BLaER1 (cell line): ENCODE measurements at regions not wholly inside any gene's neighbourhood (a gene's known extent, or its start where the extent isn't known, plus 50 kb on each side); places are given as distances from the start of the nearest gene placed in this dataset.

Source experiments
- H3K27ac ChIP-seq: shearing (Covaris generic); formaldehyde crosslinking; 2 replicates; pipeline ENCODE4 v1.8.1; 2022
- H3K27me3 ChIP-seq: shearing (Covaris generic); formaldehyde crosslinking; 2 replicates; pipeline ENCODE4 v1.8.1; 2022
- H3K36me3 ChIP-seq: shearing (Covaris generic); formaldehyde crosslinking; 2 replicates; pipeline ENCODE4 v1.8.1; 2022
- H3K4me1 ChIP-seq: shearing (Covaris generic); formaldehyde crosslinking; 2 replicates; pipeline ENCODE4 v1.8.1; 2022
- H3K4me2 ChIP-seq: shearing (Covaris generic); formaldehyde crosslinking; 2 replicates; pipeline ENCODE4 v1.8.1; 2022
- H3K4me3 ChIP-seq: shearing (Covaris generic); formaldehyde crosslinking; 2 replicates; pipeline ENCODE4 v1.8.1; 2022
- H3K9ac ChIP-seq: shearing (Covaris generic); formaldehyde crosslinking; 2 replicates; pipeline ENCODE4 v1.8.1; 2022
- H3K9me3 ChIP-seq: shearing (Covaris generic); formaldehyde crosslinking; 2 replicates; pipeline ENCODE4 v1.8.1; 2022
- H4K20me1 ChIP-seq: shearing (Covaris generic); formaldehyde crosslinking; 2 replicates; pipeline ENCODE4 v1.8.1; 2022
- Cebpa-rat ChIP-seq: shearing (Covaris generic); IDR thresholded peaks from 2 replicates; pipeline ENCODE4 v1.8.1; 2022

DNA sequence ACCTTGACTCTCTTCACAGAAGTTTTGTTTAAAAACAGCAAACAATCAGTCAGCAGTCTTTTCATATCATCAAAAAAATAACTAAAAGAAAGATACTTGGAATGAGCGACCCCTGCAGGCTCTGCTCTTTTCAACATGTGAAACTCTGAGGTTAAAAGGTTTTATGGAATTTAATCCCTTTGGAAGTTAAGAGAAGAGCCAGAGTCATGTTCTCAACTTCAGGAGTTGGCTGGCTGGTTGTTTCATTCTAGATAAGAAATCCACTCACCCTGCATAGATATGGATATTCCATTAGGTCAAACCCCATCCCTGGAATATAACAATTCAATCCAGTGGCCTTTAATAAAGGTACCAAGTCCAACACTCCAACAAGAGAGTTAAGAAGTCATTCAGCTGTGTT lies 115.6 kb upstream of the RMDN2 start:
- H3K4me2 ChIP-seq: no peak overlapping the region
- no peaks in the 10 kb centered on the region for H3K36me3 ChIP-seq
- TF ChIP-seq Cebpa-rat: no peak
- no peaks in the 10 kb centered on the region for H3K27me3 ChIP-seq
- no peak overlapping the region for H3K9ac ChIP-seq
- no peak overlapping the region for H3K27ac ChIP-seq
- no peaks in the 10 kb centered on the region for H3K4me1 ChIP-seq
- H4K20me1 ChIP-seq: no peaks in the 10 kb centered on the region
- peaks cover 27% of the 10 kb centered on the region for H3K9me3 ChIP-seq
- H3K4me3 ChIP-seq: no peak overlapping the region

DNA sequence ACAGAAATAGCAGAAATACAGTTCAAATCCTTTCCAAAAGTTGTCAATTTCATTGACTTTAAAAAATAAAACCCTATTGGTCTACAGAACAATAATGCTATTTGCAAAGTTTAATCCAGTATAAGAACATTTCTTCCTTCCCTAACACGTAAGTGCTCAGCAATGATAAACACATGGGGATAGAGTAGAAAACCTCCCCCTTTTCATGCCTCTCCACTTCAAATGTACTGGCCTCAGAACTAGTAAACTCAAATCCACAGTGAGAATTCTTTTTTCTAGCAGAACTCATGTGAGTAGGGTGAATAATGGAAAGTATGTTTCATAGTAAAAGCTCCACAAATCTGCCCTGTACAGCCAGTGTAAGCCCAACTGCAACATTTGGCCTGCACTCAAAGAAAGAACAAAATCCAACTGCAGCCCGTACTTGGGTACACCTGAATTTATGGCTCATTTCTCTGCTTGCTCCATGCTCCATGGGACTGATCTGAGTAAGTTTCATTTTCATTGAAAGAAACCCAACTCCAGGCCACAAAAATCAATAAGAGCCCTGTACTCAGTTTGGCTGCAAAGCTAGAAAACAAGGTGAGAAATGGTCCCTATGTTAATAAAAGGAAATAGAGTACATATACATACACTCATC lies 115.0 kb upstream of the RMDN2 start:
- H3K4me3 ChIP-seq: no peak overlapping the region
- no peak overlapping the region for H3K4me2 ChIP-seq
- H3K4me1 ChIP-seq: no peaks in the 10 kb centered on the region
- no peak overlapping the region for H3K27ac ChIP-seq
- no peak overlapping the region for H3K9ac ChIP-seq
- no peaks in the 10 kb centered on the region for H3K27me3 ChIP-seq
- H4K20me1 ChIP-seq: no peaks in the 10 kb centered on the region
- no peak for TF ChIP-seq Cebpa-rat
- H3K9me3 ChIP-seq: peaks cover 27% of the 10 kb centered on the region
- H3K36me3 ChIP-seq: no peaks in the 10 kb centered on the region

GRCh38 chr2:37812414-37812813 lies 112.7 kb upstream of the RMDN2 start:
- Histone ChIP-seq H3K9me3 (peaks cover 24% of the 10 kb centered on the region), H3K27me3 (no peaks in the 10 kb centered on the region), H4K20me1 (no peaks in the 10 kb centered on the region), H3K27ac (no peak overlapping the region), H3K4me2 (no peak overlapping the region), H3K9ac (no peak overlapping the region), H3K4me1 (peaks cover 10% of the 10 kb centered on the region), H3K4me3 (no peak overlapping the region), H3K36me3 (no peaks in the 10 kb centered on the region)
- no peak for TF ChIP-seq Cebpa-rat

GRCh38 chr2:37812941-37813730 lies 112.0 kb upstream of the RMDN2 start:
- Histone ChIP-seq H3K9ac (no peak overlapping the region), H4K20me1 (no peaks in the 10 kb centered on the region), H3K4me2 (no peak overlapping the region), H3K27me3 (no peaks in the 10 kb centered on the region), H3K27ac (no peak overlapping the region), H3K36me3 (no peaks in the 10 kb centered on the region), H3K9me3 (peaks cover 19% of the 10 kb centered on the region), H3K4me3 (no peak overlapping the region), H3K4me1 (peaks cover 15% of the 10 kb centered on the region)
- TF ChIP-seq Cebpa-rat: no peak

GRCh38 chr2:37816036-37816435 lies 109.1 kb upstream of the RMDN2 start:
- H3K27me3 ChIP-seq: no peaks in the 10 kb centered on the region
- H4K20me1 ChIP-seq: no peaks in the 10 kb centered on the region
- no peaks in the 10 kb centered on the region for H3K36me3 ChIP-seq
- peaks cover 22% of the 10 kb centered on the region for H3K9me3 ChIP-seq
- H3K4me1 ChIP-seq: peaks cover 15% of the 10 kb centered on the region
- no peak overlapping the region for H3K9ac ChIP-seq
- no peak for TF ChIP-seq Cebpa-rat
- no peak overlapping the region for H3K27ac ChIP-seq
- no peak overlapping the region for H3K4me2 ChIP-seq
- H3K4me3 ChIP-seq: no peak overlapping the region

DNA sequence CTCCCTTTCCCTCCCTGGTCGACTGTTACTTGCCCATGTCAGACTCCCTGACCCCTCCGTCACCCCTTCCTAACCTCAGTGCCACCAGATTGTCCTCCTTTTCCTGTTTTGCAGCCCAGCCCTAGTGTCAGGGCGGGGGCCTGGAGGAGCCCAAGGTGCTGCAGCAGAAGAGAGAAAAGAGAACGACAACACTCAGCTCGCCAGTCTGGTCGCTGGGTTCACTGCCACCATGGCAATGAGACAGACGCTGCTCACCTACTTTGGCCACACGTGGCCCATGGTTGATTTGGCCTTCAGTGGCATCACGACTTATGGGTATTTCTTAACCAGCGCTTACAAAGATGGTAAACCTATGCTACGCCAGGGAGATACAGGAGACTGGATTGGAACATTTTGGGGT lies 108.4 kb upstream of the RMDN2 start:
- Histone ChIP-seq H3K4me3 (no peak overlapping the region), H4K20me1 (no peaks in the 10 kb centered on the region), H3K27me3 (no peaks in the 10 kb centered on the region), H3K9me3 (peaks cover 29% of the 10 kb centered on the region), H3K4me2 (peak overlapping the region; percentile 47), H3K36me3 (no peaks in the 10 kb centered on the region), H3K9ac (no peak overlapping the region), H3K4me1 (peaks cover 15% of the 10 kb centered on the region), H3K27ac (no peak overlapping the region)
- no peak for TF ChIP-seq Cebpa-rat

DNA sequence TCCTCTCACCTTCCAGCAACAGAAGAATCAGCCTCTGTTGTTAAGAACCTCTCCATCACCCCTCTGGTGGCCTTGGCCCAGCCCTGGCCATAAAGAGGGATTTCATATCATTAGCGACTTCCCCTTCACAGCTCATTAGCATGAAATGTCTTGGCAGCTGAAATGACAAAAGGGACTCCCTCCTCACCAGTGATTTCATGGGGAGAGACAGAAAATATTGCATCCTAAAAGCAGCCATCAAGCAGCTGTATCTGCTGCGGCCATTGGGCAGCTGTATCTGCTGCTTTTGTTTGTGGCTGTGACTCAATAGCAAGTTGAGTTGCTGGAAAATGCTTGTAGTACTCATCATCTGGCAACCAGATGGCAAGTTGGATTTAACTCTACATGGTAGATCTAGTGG lies 105.9 kb upstream of the RMDN2 start:
- no peak for TF ChIP-seq Cebpa-rat
- H3K36me3 ChIP-seq: no peaks in the 10 kb centered on the region
- peaks cover 37% of the 10 kb centered on the region for H3K4me1 ChIP-seq
- H4K20me1 ChIP-seq: no peaks in the 10 kb centered on the region
- H3K9ac ChIP-seq: no peak overlapping the region
- peaks cover 29% of the 10 kb centered on the region for H3K9me3 ChIP-seq
- no peak overlapping the region for H3K4me3 ChIP-seq
- no peak overlapping the region for H3K27ac ChIP-seq
- H3K27me3 ChIP-seq: no peaks in the 10 kb centered on the region
- H3K4me2 ChIP-seq: no peak overlapping the region

GRCh38 chr2:37820471-37820986 lies 104.6 kb upstream of the RMDN2 start:
- Histone ChIP-seq H3K27me3 (no peaks in the 10 kb centered on the region), H3K36me3 (no peaks in the 10 kb centered on the region), H3K4me1 (peaks cover 38% of the 10 kb centered on the region), H3K9me3 (peaks cover 27% of the 10 kb centered on the region), H3K27ac (no peak overlapping the region), H4K20me1 (no peaks in the 10 kb centered on the region), H3K4me2 (no peak overlapping the region), H3K9ac (no peak overlapping the region), H3K4me3 (no peak overlapping the region)
- no peak for TF ChIP-seq Cebpa-rat

DNA sequence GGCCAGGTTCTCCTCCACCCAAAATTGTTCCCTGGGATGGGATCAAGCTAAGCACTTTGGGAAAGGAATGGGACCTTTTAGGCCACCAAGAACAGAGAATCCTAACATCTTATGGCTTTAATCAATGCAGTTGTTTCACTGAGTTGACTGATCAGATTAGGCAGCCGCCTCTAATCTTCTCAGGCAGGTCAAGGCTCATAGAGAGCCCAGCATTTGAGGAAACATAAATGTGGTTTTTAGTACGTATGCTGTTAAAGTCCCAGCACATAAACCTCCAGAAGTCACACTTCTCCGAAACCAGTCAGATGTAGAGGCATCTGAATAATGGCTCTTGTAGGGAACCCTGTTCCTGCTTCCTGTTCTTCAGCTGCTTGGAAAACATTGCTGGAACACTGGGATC lies 99.5 kb upstream of the RMDN2 start:
- H3K4me2 ChIP-seq: no peak overlapping the region
- no peaks in the 10 kb centered on the region for H3K27me3 ChIP-seq
- H4K20me1 ChIP-seq: no peaks in the 10 kb centered on the region
- no peak overlapping the region for H3K27ac ChIP-seq
- no peak for TF ChIP-seq Cebpa-rat
- H3K9ac ChIP-seq: no peak overlapping the region
- H3K9me3 ChIP-seq: peaks cover 17% of the 10 kb centered on the region
- H3K4me1 ChIP-seq: peaks cover 41% of the 10 kb centered on the region
- H3K4me3 ChIP-seq: no peak overlapping the region
- H3K36me3 ChIP-seq: no peaks in the 10 kb centered on the region

DNA sequence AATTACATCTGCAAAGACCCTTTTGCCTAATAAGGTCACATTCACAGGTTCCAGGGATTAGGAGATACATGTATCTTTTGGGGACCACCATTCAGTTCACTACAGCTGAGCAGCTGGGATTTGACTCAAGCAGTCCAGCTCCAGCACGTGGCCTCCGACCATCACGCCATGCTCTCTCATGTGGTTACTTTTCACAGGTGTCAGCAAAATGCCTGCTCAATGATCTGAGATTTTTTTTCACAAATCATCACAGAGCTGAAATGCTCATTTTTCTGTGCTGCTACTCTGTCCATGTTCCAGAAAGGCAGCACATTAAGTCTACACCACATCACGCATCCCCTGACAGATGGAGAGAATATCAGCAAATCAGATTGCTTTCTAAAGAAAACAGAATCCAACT lies 98.5 kb upstream of the RMDN2 start:
- H3K9ac ChIP-seq: no peak overlapping the region
- H3K9me3 ChIP-seq: 0 out of 2 replicates have a peak, but pooled peaks cover 7% of the 10 kb centered on the region
- no peaks in the 10 kb centered on the region for H3K36me3 ChIP-seq
- no peak overlapping the region for H3K27ac ChIP-seq
- no peak overlapping the region for H3K4me2 ChIP-seq
- peaks cover 41% of the 10 kb centered on the region for H3K4me1 ChIP-seq
- no peak for TF ChIP-seq Cebpa-rat
- no peaks in the 10 kb centered on the region for H3K27me3 ChIP-seq
- H3K4me3 ChIP-seq: no peak overlapping the region
- no peaks in the 10 kb centered on the region for H4K20me1 ChIP-seq
